CD4-positive, alpha-beta T cell (primary cell): ENCODE measurements at regions not wholly inside any gene's neighbourhood (a gene's known extent, or its start where the extent isn't known, plus 50 kb on each side); places are given as distances from the start of the nearest gene placed in this dataset.

ENCODE experiments used
- ATAC-seq: fragments of 200-7000 bp; cut with Tn5 transposase; one replicate; pipeline ENCODE4 v1.10.0; 2022; ENCODE audit warnings: mild to moderate bottlenecking; ENCODE audit not compliant: poor library complexity
- CTCF ChIA-PET: fragments of 350-600 bp; sonication (Branson Sonifier 250); formaldehyde crosslinking; loops from one replicate; lab custom pipeline; 2021; ENCODE audit warnings: antibody characterized with exemption, inconsistent platforms; lab: Charles Lee
- POLR2A ChIA-PET: fragments of 350-600 bp; sonication (Branson Sonifier 250); formaldehyde crosslinking; loops from one replicate; lab custom pipeline; 2021; ENCODE audit warnings: antibody characterized with exemption, inconsistent platforms; lab: Charles Lee
- DNase-seq, 14 experiments: peaks; one replicate each; pipeline ENCODE4 v3.0.0-alpha.2; 2013 to 2020; ENCODE audit warnings: mixed read lengths in 2 of 14
- H3K27ac ChIP-seq, 2 donors: one replicate each; pipeline versions ENCODE4 v1.5.1 to v1.7.0; 2013; ENCODE audit warnings: low read length in 2 of 2, low read depth in 1 of 2, mild to moderate bottlenecking in 1 of 2
- H3K27me3 ChIP-seq, 2 experiments: 1 replicate in 1 of 2; 2 replicates in 1 of 2; pipeline versions ENCODE4 v1.6.1 to v1.7.0; 2013; ENCODE audit warnings: low read length in 2 of 2, control low read depth in 1 of 2, mild to moderate bottlenecking in 1 of 2, moderate library complexity in 1 of 2; ENCODE audit not compliant: insufficient read depth in 2 of 2, control insufficient read depth in 1 of 2
- H3K36me3 ChIP-seq: one replicate; pipeline ENCODE4 v1.6.1; 2013; ENCODE audit warnings: low read length, control low read depth; ENCODE audit not compliant: insufficient read depth
- H3K4me1 ChIP-seq: one replicate; pipeline ENCODE4 v1.6.1; 2013; ENCODE audit warnings: low read length, control low read depth; ENCODE audit not compliant: insufficient read depth
- H3K4me3 ChIP-seq: one replicate; pipeline ENCODE4 v1.5.1; 2013; ENCODE audit warnings: mild to moderate bottlenecking, low read length, moderate library complexity
- H3K9me3 ChIP-seq, 2 experiments: 1 replicate in 1 of 2; 2 replicates in 1 of 2; pipeline versions ENCODE4 v1.6.1 to v1.7.0; 2013; ENCODE audit warnings: low read length in 2 of 2, mild to moderate bottlenecking in 2 of 2, control low read depth in 1 of 2, moderate library complexity in 1 of 2; ENCODE audit not compliant: control insufficient read depth in 1 of 2, insufficient read depth in 1 of 2
- H3K27ac Mint-ChIP-seq: one replicate; pipeline ENCODE4 v1.8.0; 2020; ENCODE audit warnings: mixed read lengths
- H3K27me3 Mint-ChIP-seq: one replicate; pipeline ENCODE4 v1.8.0; 2021; ENCODE audit warnings: mixed read lengths
- H3K36me3 Mint-ChIP-seq: one replicate; pipeline ENCODE4 v1.8.0; 2021; ENCODE audit warnings: low read depth, mixed read lengths
- H3K4me1 Mint-ChIP-seq: one replicate; pipeline ENCODE4 v1.8.0; 2021; ENCODE audit warnings: low read depth, mixed read lengths
- H3K4me3 Mint-ChIP-seq: one replicate; pipeline ENCODE4 v1.8.0; 2020; ENCODE audit warnings: mild to moderate bottlenecking, mixed read lengths
- H3K9me3 Mint-ChIP-seq: one replicate; pipeline ENCODE4 v1.8.0; 2020; ENCODE audit warnings: mixed read lengths
- CTCF ChIP-seq: fragments of 200-600 bp; IDR thresholded peaks from one replicate; pipeline ENCODE4 v1.8.0; 2022; ENCODE audit warnings: antibody characterized with exemption, mild to moderate bottlenecking
- intact Hi-C, 2 experiments: fragments of 100-400 bp; cut with DNase I in 1 of 2; cut with micrococcal nuclease in 1 of 2; formaldehyde crosslinking; loops; one replicate each; pipeline versions ENCODE4 v1.15.1 to v1.9.0; 2023 to 2025; cut with DNase I, micrococcal nuclease

GRCh38 chr10:33720161-33720560 is 385.7 kb upstream of the NRP1 start:
- intact Hi-C loops = no loop called here
- no peaks in the 10 kb centered on the region for H3K4me1 Mint-ChIP-seq
- H3K27me3 Mint-ChIP-seq = no peaks in the 10 kb centered on the region
- Histone ChIP-seq H3K4me1 (no peaks in the 10 kb centered on the region), H3K4me3 (no peak overlapping the region), H3K27me3 (no peaks in the 10 kb centered on the region), H3K36me3 (no peaks in the 10 kb centered on the region), H3K27ac (no peak overlapping the region), H3K9me3 (no peaks in the 10 kb centered on the region)
- POLR2A ChIA-PET = no interaction called here
- ATAC-seq (no peak), DNase-seq (no peak)
- H3K27ac Mint-ChIP-seq = no peak overlapping the region
- CTCF ChIA-PET = no interaction called here
- no peaks in the 10 kb centered on the region for H3K36me3 Mint-ChIP-seq
- no peak for TF ChIP-seq CTCF
- no peaks in the 10 kb centered on the region for H3K9me3 Mint-ChIP-seq
- H3K4me3 Mint-ChIP-seq = no peak overlapping the region

GRCh38 chr10:33719005-33719703 is 384.7 kb upstream of the NRP1 start:
- Histone ChIP-seq H3K27me3 (no peaks in the 10 kb centered on the region), H3K4me3 (no peak overlapping the region), H3K27ac (no peak overlapping the region), H3K9me3 (no peaks in the 10 kb centered on the region), H3K36me3 (no peaks in the 10 kb centered on the region), H3K4me1 (no peaks in the 10 kb centered on the region)
- H3K27ac Mint-ChIP-seq = no peak overlapping the region
- ChIA-PET CTCF (no interaction called here), POLR2A (no interaction called here)
- intact Hi-C loops = no loop called here
- ATAC-seq (no peak), DNase-seq (no peak)
- no peak for TF ChIP-seq CTCF
- no peaks in the 10 kb centered on the region for H3K27me3 Mint-ChIP-seq
- no peak overlapping the region for H3K4me3 Mint-ChIP-seq
- H3K4me1 Mint-ChIP-seq = no peaks in the 10 kb centered on the region
- no peaks in the 10 kb centered on the region for H3K36me3 Mint-ChIP-seq
- H3K9me3 Mint-ChIP-seq = no peaks in the 10 kb centered on the region

- H3K4me3 Mint-ChIP-seq = no peak overlapping the region
- H3K27me3 Mint-ChIP-seq = peaks cover 6% of the 10 kb centered on the region
- H3K27ac Mint-ChIP-seq = no peak overlapping the region
- DNase-seq (no peak), ATAC-seq (no peak)
- no peaks in the 10 kb centered on the region for H3K4me1 Mint-ChIP-seq
- no peaks in the 10 kb centered on the region for H3K36me3 Mint-ChIP-seq
- no peaks in the 10 kb centered on the region for H3K4me1 ChIP-seq
- H3K36me3 ChIP-seq = no peaks in the 10 kb centered on the region
- ChIA-PET CTCF (no interaction called here), POLR2A (no interaction called here)
- no peak for TF ChIP-seq CTCF
- no peaks in the 10 kb centered on the region for H3K9me3 Mint-ChIP-seq
- H3K4me3 ChIP-seq = no peak overlapping the region
- no peaks in the 10 kb centered on the region for H3K27me3 ChIP-seq
- no peaks in the 10 kb centered on the region for H3K9me3 ChIP-seq
- H3K27ac ChIP-seq = no peak overlapping the region
- intact Hi-C loops = no loop called here
These were observed 382.2 kb upstream of the NRP1 start for GRCh38 chr10:33716501-33717267.
